CD4-positive, alpha-beta T cell treated with Interleukin-4 for 4 hours (primary cell): ENCODE measurements at regions not wholly inside any gene's neighbourhood (a gene's known extent, or its start where the extent isn't known, plus 50 kb on each side); places are given as distances from the start of the nearest gene placed in this dataset.

Experiments used
- DNase-seq: peaks from one replicate; pipeline ENCODE4 v3.0.0-alpha.2; 2020

- DNase-seq = no peak
Observed at GRCh38 chr14:54316652-54317051, 80.2 kb upstream of the CDKN3 start.

GRCh38 chr14:54317391-54317790, 79.4 kb upstream of the CDKN3 start:
- no peak for DNase-seq

GRCh38 chr14:54322246-54322645, 74.6 kb upstream of the CDKN3 start:
- no peak for DNase-seq

GRCh38 chr14:54322701-54323337, 74.0 kb upstream of the CDKN3 start:
- DNase-seq = no peak

GRCh38 chr14:54325766-54326165, 71.0 kb upstream of the CDKN3 start:
- DNase-seq = no peak

- DNase-seq = no peak
Observed at GRCh38 chr14:54329082-54329695, 67.6 kb upstream of the CDKN3 start.

- DNase-seq = no peak
Observed at GRCh38 chr14:54330876-54331275, 65.9 kb upstream of the CDKN3 start.

- DNase-seq = no peak
Observed at GRCh38 chr14:54331516-54331915, 65.3 kb upstream of the CDKN3 start.

GRCh38 chr14:54332490-54332889, 64.3 kb upstream of the CDKN3 start:
- DNase-seq = no peak

- DNase-seq = no peak
Observed at GRCh38 chr14:54333511-54333910, 63.3 kb upstream of the CDKN3 start.

GRCh38 chr14:54335569-54336155, 61.1 kb upstream of the CDKN3 start:
- no peak for DNase-seq

GRCh38 chr14:54337314-54337713, 59.5 kb upstream of the CDKN3 start:
- DNase-seq = no peak

- no peak for DNase-seq
Observed at GRCh38 chr14:54338696-54339317, 58.0 kb upstream of the CDKN3 start.

GRCh38 chr14:54339771-54340170, 57.0 kb upstream of the CDKN3 start:
- DNase-seq = no peak

- DNase-seq = no peak
Observed at GRCh38 chr14:54342806-54343205, 54.0 kb upstream of the CDKN3 start.

- no peak for DNase-seq
Observed at GRCh38 chr14:54343272-54344121, 53.3 kb upstream of the CDKN3 start.

GRCh38 chr14:54344445-54344844, 52.4 kb upstream of the CDKN3 start:
- DNase-seq = no peak

- DNase-seq = no peak
Observed at GRCh38 chr14:54346257-54346656, 50.5 kb upstream of the CDKN3 start.
